Neutrophil (primary cell): ENCODE measurements at regions not wholly inside any gene's neighbourhood (a gene's known extent, or its start where the extent isn't known, plus 50 kb on each side); places are given as distances from the start of the nearest gene placed in this dataset.

Source experiments
- H3K27ac ChIP-seq: fragments of 200-600 bp; sonication (generic); 2 replicates; pipeline ENCODE4 v1.5.1; 2016; ENCODE audit warnings: mild to moderate bottlenecking, moderate library complexity
- H3K27me3 ChIP-seq: fragments of 200-600 bp; sonication (generic); 2 replicates; pipeline ENCODE4 v1.6.0; 2016; ENCODE audit warnings: mild to moderate bottlenecking
- H3K36me3 ChIP-seq: fragments of 200-600 bp; sonication (generic); 2 replicates; pipeline ENCODE4 v1.5.1; 2017
- H3K4me1 ChIP-seq, 2 experiments: fragments of 200-600 bp in 1 of 2; sonication (generic) in 1 of 2; 1 replicate in 1 of 2; 2 replicates in 1 of 2; pipeline versions ENCODE4 v1.5.1 to v1.6.1; 2013 to 2016; ENCODE audit warnings: low read depth in 1 of 2, low read length in 1 of 2, mild to moderate bottlenecking in 1 of 2, moderate library complexity in 1 of 2; ENCODE audit not compliant: control insufficient read depth in 1 of 2, insufficient read depth in 1 of 2
- H3K4me3 ChIP-seq, 2 experiments: fragments of 200-600 bp in 1 of 2; sonication (generic) in 1 of 2; 1 replicate in 1 of 2; 2 replicates in 1 of 2; pipeline ENCODE4 v1.5.1; 2013 to 2016; ENCODE audit warnings: low read depth in 1 of 2, low read length in 1 of 2, mild to moderate bottlenecking in 1 of 2, moderate library complexity in 1 of 2
- H3K9me3 ChIP-seq: fragments of 200-600 bp; sonication (generic); 2 replicates; pipeline ENCODE4 v1.5.1; 2016
- TF ChIP-seq, protein P1 (sequence below): fragments of 200-600 bp; sonication (generic); IDR thresholded peaks from 2 replicates; pipeline ENCODE4 v1.5.1; 2016; ENCODE audit warnings: antibody characterized with exemption

DNA sequence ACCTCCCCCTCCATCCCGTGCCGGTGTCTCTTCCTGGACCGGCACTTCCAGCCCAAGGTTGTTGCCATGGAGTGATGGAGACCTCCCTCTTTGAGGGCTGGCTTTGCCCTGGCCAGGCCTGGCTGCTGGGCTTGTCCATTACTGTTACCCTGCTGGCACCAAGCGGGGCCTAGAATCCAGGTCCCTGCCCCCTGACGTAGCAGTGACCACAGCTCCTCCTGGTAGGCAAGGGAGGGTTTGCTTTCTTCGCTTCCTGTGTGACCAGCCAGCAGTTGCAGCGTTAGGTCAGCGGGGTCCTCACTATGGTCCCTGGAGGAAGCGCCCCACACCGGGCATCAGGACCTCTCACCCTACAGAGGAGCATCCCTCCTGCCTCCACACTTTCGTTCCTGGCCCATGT is 146.7 kb upstream of the COL5A1 start:
- Histone ChIP-seq H3K9me3 (no peaks in the 10 kb centered on the region), H3K4me1 (no peaks in the 10 kb centered on the region), H3K27ac (no peak overlapping the region), H3K4me3 (no peak overlapping the region), H3K27me3 (peaks cover 11% of the 10 kb centered on the region), H3K36me3 (no peaks in the 10 kb centered on the region)
- TF ChIP-seq, protein P1, sequence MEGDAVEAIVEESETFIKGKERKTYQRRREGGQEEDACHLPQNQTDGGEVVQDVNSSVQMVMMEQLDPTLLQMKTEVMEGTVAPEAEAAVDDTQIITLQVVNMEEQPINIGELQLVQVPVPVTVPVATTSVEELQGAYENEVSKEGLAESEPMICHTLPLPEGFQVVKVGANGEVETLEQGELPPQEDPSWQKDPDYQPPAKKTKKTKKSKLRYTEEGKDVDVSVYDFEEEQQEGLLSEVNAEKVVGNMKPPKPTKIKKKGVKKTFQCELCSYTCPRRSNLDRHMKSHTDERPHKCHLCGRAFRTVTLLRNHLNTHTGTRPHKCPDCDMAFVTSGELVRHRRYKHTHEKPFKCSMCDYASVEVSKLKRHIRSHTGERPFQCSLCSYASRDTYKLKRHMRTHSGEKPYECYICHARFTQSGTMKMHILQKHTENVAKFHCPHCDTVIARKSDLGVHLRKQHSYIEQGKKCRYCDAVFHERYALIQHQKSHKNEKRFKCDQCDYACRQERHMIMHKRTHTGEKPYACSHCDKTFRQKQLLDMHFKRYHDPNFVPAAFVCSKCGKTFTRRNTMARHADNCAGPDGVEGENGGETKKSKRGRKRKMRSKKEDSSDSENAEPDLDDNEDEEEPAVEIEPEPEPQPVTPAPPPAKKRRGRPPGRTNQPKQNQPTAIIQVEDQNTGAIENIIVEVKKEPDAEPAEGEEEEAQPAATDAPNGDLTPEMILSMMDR = no peak

GRCh38 chr9:134495881-134496412 is 145.7 kb upstream of the COL5A1 start:
- Histone ChIP-seq H3K4me1 (no peaks in the 10 kb centered on the region), H3K4me3 (no peak overlapping the region), H3K27me3 (peaks cover 22% of the 10 kb centered on the region), H3K27ac (no peak overlapping the region), H3K36me3 (no peaks in the 10 kb centered on the region), H3K9me3 (no peaks in the 10 kb centered on the region)
- TF ChIP-seq, protein P1 = no peak

DNA sequence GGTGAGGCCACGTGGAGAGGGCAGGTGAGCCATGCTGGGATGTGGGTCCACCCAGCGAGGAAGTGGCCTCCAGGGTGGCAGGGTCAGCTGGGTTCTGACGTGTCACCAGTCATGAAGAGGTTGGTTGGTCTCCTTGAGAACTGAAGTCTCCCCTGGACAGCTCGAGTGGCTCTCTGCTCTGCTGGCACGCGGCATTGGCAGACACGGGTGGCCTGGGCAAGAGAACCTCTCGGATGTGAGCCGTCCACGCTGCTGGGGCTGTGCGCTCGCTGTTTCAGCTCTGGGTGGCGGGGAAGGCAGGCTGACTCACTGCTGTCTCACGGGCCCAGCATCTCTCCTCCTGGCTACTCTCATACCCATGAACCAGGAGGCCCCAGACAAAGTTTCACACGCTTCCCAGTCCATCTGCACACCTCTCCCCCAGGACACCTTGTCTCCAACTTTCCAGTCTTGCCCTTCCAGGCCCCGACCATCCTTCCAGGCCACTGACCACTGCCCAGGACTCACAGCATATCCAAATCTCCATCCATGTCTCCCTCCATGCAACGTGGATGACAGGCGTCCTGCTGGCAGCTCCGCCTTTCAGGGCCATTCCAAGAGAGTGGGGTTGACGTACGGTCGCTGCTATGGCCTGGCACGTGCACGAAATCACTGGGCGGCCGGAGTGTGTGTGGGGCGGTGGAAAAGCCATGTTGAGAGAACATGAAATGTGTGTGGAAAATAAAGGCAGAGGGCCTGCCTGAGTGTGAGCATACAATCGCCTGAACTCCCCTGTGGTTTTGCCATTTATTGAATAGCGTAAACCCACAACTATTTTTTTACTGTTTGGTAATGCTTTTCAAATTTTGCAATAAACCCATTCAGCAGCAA is 145.0 kb upstream of the COL5A1 start:
- no peaks in the 10 kb centered on the region for H3K9me3 ChIP-seq
- H3K27ac ChIP-seq = no peak overlapping the region
- H3K4me3 ChIP-seq = no peak overlapping the region
- H3K4me1 ChIP-seq = no peaks in the 10 kb centered on the region
- peaks cover 29% of the 10 kb centered on the region for H3K27me3 ChIP-seq
- TF ChIP-seq, protein P1 = no peak
- no peaks in the 10 kb centered on the region for H3K36me3 ChIP-seq

GRCh38 chr9:134497283-134497860 is 144.2 kb upstream of the COL5A1 start:
- TF ChIP-seq, protein P1 = no peak
- Histone ChIP-seq H3K27ac (no peak overlapping the region), H3K9me3 (no peaks in the 10 kb centered on the region)

DNA sequence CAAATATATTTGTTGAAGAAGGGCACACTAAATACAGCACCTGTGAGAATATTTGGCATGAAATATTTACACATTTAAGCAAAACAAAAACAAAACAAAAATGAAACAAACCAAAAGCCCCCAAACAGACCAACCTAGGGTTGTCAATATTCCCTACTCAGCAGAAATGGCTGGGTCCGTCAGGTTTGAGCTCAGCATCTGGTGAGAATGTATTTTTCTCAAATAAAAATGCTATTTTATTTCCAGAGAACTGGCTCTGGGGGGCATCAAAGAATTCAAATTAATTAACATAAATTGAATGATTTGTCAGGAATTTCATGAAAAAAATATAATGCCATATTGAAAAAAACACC is 142.8 kb upstream of the COL5A1 start:
- H3K9me3 ChIP-seq = no peaks in the 10 kb centered on the region
- no peaks in the 10 kb centered on the region for H3K4me1 ChIP-seq
- no peak overlapping the region for H3K4me3 ChIP-seq
- peaks cover 44% of the 10 kb centered on the region for H3K27me3 ChIP-seq
- TF ChIP-seq, protein P1 = no peak
- H3K36me3 ChIP-seq = no peaks in the 10 kb centered on the region
- H3K27ac ChIP-seq = no peak overlapping the region

More at GRCh38 chr9:134497283-134497860, 144.2 kb upstream of the COL5A1 start:
- Histone ChIP-seq H3K4me3 (no peak overlapping the region), H3K36me3 (no peaks in the 10 kb centered on the region), H3K27me3 (peaks cover 30% of the 10 kb centered on the region), H3K4me1 (no peaks in the 10 kb centered on the region)
